GM23338 (cell line): ENCODE measurements at regions not wholly inside any gene's neighbourhood (a gene's known extent, or its start where the extent isn't known, plus 50 kb on each side); places are given as distances from the start of the nearest gene placed in this dataset.

ENCODE experiments used
- CREB1 ChIP-seq: fragments of 250-450 bp; sonication (Bioruptor Pico); IDR thresholded peaks from 2 replicates; pipeline ENCODE4 v1.5.0; 2020; ENCODE audit warnings: low read depth, mild to moderate bottlenecking, moderate library complexity
- CTCF ChIP-seq, 2 experiments: fragments of 200-600 bp in 1 of 2; sonication (generic) in 1 of 2; conservative IDR thresholded peaks; 2 replicates each; pipeline versions ENCODE4 v1.5.1 to v1.6.1; 2016 to 2017; ENCODE audit warnings: antibody characterized with exemption in 2 of 2, low read depth in 2 of 2, mild to moderate bottlenecking in 2 of 2, moderate library complexity in 1 of 2
- EZH2 ChIP-seq: fragments of 200-600 bp; sonication (generic); IDR thresholded peaks from one replicate; pipeline ENCODE4 v1.8.0; 2017; ENCODE audit warnings: antibody characterized with exemption, mild to moderate bottlenecking, low read depth; ENCODE audit not compliant: unreplicated experiment
- EZH2phosphoT487 ChIP-seq: fragments of 200-600 bp; sonication (generic); IDR thresholded peaks from one replicate; pipeline ENCODE4 v1.8.1; 2018; ENCODE audit warnings: antibody characterized with exemption; ENCODE audit not compliant: unreplicated experiment
- POLR2AphosphoS5 ChIP-seq: IDR thresholded peaks from 2 replicates; pipeline ENCODE4 v1.6.1; 2016; ENCODE audit warnings: antibody characterized with exemption, low read depth
- STAT1 ChIP-seq: IDR thresholded peaks from one replicate; pipeline ENCODE4 v1.6.1; 2016; ENCODE audit warnings: antibody characterized with exemption; ENCODE audit not compliant: unreplicated experiment
- TF ChIP-seq, protein P1 (sequence below): IDR thresholded peaks from one replicate; pipeline ENCODE4 v1.6.1; 2018; ENCODE audit warnings: antibody characterized with exemption; ENCODE audit not compliant: unreplicated experiment
- TF ChIP-seq, protein P2 (sequence below): fragments of 250-450 bp; sonication (Bioruptor Pico); IDR thresholded peaks from 2 replicates; pipeline ENCODE4 v1.5.0; 2020; ENCODE audit warnings: mild to moderate bottlenecking, moderate library complexity

GRCh38 chr10:78197628-78198272, 164.1 kb downstream of the RPS24 start:
- TF ChIP-seq CTCF (conservative IDR thresholded peaks at IDR 0.05; ENCODE audit: low read depth in 2 of 2) (no peak), EZH2 (no peak), EZH2phosphoT487 (no peak), POLR2AphosphoS5 (no peak), STAT1 (no peak), CREB1 (CRISPR knock-in tag) (no peak)
- TF ChIP-seq, protein P1, sequence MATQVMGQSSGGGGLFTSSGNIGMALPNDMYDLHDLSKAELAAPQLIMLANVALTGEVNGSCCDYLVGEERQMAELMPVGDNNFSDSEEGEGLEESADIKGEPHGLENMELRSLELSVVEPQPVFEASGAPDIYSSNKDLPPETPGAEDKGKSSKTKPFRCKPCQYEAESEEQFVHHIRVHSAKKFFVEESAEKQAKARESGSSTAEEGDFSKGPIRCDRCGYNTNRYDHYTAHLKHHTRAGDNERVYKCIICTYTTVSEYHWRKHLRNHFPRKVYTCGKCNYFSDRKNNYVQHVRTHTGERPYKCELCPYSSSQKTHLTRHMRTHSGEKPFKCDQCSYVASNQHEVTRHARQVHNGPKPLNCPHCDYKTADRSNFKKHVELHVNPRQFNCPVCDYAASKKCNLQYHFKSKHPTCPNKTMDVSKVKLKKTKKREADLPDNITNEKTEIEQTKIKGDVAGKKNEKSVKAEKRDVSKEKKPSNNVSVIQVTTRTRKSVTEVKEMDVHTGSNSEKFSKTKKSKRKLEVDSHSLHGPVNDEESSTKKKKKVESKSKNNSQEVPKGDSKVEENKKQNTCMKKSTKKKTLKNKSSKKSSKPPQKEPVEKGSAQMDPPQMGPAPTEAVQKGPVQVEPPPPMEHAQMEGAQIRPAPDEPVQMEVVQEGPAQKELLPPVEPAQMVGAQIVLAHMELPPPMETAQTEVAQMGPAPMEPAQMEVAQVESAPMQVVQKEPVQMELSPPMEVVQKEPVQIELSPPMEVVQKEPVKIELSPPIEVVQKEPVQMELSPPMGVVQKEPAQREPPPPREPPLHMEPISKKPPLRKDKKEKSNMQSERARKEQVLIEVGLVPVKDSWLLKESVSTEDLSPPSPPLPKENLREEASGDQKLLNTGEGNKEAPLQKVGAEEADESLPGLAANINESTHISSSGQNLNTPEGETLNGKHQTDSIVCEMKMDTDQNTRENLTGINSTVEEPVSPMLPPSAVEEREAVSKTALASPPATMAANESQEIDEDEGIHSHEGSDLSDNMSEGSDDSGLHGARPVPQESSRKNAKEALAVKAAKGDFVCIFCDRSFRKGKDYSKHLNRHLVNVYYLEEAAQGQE = no peak
- TF ChIP-seq, protein P2, sequence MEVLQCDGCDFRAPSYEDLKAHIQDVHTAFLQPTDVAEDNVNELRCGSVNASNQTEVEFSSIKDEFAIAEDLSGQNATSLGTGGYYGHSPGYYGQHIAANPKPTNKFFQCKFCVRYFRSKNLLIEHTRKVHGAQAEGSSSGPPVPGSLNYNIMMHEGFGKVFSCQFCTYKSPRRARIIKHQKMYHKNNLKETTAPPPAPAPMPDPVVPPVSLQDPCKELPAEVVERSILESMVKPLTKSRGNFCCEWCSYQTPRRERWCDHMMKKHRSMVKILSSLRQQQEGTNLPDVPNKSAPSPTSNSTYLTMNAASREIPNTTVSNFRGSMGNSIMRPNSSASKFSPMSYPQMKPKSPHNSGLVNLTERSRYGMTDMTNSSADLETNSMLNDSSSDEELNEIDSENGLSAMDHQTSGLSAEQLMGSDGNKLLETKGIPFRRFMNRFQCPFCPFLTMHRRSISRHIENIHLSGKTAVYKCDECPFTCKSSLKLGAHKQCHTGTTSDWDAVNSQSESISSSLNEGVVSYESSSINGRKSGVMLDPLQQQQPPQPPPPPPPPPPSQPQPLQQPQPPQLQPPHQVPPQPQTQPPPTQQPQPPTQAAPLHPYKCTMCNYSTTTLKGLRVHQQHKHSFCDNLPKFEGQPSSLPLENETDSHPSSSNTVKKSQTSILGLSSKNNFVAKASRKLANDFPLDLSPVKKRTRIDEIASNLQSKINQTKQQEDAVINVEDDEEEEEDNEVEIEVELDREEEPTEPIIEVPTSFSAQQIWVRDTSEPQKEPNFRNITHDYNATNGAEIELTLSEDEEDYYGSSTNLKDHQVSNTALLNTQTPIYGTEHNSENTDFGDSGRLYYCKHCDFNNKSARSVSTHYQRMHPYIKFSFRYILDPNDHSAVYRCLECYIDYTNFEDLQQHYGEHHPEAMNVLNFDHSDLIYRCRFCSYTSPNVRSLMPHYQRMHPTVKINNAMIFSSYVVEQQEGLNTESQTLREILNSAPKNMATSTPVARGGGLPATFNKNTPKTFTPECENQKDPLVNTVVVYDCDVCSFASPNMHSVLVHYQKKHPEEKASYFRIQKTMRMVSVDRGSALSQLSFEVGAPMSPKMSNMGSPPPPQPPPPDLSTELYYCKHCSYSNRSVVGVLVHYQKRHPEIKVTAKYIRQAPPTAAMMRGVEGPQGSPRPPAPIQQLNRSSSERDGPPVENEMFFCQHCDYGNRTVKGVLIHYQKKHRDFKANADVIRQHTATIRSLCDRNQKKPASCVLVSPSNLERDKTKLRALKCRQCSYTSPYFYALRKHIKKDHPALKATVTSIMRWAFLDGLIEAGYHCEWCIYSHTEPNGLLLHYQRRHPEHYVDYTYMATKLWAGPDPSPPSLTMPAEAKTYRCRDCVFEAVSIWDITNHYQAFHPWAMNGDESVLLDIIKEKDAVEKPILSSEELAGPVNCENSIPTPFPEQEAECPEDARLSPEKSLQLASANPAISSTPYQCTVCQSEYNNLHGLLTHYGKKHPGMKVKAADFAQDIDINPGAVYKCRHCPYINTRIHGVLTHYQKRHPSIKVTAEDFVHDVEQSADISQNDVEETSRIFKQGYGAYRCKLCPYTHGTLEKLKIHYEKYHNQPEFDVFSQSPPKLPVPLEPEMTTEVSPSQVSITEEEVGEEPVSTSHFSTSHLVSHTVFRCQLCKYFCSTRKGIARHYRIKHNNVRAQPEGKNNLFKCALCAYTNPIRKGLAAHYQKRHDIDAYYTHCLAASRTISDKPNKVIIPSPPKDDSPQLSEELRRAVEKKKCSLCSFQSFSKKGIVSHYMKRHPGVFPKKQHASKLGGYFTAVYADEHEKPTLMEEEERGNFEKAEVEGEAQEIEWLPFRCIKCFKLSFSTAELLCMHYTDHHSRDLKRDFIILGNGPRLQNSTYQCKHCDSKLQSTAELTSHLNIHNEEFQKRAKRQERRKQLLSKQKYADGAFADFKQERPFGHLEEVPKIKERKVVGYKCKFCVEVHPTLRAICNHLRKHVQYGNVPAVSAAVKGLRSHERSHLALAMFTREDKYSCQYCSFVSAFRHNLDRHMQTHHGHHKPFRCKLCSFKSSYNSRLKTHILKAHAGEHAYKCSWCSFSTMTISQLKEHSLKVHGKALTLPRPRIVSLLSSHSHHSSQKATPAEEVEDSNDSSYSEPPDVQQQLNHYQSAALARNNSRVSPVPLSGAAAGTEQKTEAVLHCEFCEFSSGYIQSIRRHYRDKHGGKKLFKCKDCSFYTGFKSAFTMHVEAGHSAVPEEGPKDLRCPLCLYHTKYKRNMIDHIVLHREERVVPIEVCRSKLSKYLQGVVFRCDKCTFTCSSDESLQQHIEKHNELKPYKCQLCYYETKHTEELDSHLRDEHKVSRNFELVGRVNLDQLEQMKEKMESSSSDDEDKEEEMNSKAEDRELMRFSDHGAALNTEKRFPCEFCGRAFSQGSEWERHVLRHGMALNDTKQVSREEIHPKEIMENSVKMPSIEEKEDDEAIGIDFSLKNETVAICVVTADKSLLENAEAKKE (CRISPR knock-in tag) = no peak
